Stomach smooth muscle (tissue), 2 donors: ENCODE measurements at regions not wholly inside any gene's neighbourhood (a gene's known extent, or its start where the extent isn't known, plus 50 kb on each side); places are given as distances from the start of the nearest gene placed in this dataset.
A peak's percentile ranks its signal among the peaks of the same experiment; 100 is the strongest.
"Not testable (repeated sequence)": the region's sequence is repeated elsewhere in the genome, so short reads cannot be mapped to it uniquely, and the experiment has no call there.

Experiments
- H3K27ac ChIP-seq: one replicate; pipeline ENCODE4 v1.7.0; 2013; ENCODE audit warnings: mild to moderate bottlenecking, low read length, inconsistent platforms
- H3K27me3 ChIP-seq, 2 donors: one replicate each; pipeline ENCODE4 v1.7.0; 2013; ENCODE audit warnings: low read length in 2 of 2; ENCODE audit not compliant: insufficient read depth in 2 of 2, control insufficient read depth in 1 of 2
- H3K36me3 ChIP-seq, 2 donors: one replicate each; pipeline ENCODE4 v1.7.0; 2013; ENCODE audit warnings: low read length in 2 of 2; ENCODE audit not compliant: control insufficient read depth in 2 of 2, insufficient read depth in 2 of 2
- H3K4me1 ChIP-seq: one replicate; pipeline ENCODE4 v1.7.0; 2013; ENCODE audit warnings: low read length; ENCODE audit not compliant: control insufficient read depth, insufficient read depth
- H3K4me3 ChIP-seq, 2 donors: one replicate each; pipeline ENCODE4 v1.7.0; 2013; ENCODE audit warnings: low read length in 2 of 2
- H3K9ac ChIP-seq, 2 donors: one replicate each; pipeline ENCODE4 v1.7.0; 2013; ENCODE audit warnings: low read length in 2 of 2, mild to moderate bottlenecking in 1 of 2
- H3K9me3 ChIP-seq, 2 donors: one replicate each; pipeline ENCODE4 v1.7.0; 2013; ENCODE audit warnings: low read length in 2 of 2; ENCODE audit not compliant: control insufficient read depth in 2 of 2
- donor health status: healthy.
- donor health status: Pancreatic carcinoma.

DNA sequence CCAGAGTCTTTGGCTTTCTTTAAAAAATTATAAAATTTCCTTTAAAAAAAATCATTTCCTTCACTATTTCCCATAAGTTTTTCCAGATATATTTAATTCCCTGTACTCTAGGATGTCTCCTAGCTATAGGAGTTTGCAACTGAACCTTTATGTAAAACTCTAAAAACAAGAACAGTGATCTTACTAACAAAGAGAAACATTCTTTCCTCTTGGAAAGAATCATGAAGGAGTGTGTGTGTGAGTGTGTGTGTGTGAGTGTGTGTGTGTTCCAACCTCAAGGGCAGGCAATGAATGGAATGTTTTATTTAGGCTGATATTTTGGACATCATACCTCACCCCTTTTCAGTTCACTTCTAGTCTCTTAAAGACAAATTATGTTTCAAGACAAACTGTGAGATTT, 309.2 kb downstream of the CEMIP2 start:
- H3K36me3 ChIP-seq: no peaks in the 10 kb centered on the region
- no peaks in the 10 kb centered on the region for H3K9me3 ChIP-seq
- H3K9ac ChIP-seq: no peak overlapping the region
- no peaks in the 10 kb centered on the region for H3K4me1 ChIP-seq
- H3K27ac ChIP-seq: no peak overlapping the region
- no peak overlapping the region for H3K4me3 ChIP-seq
- H3K27me3 ChIP-seq: no peaks in the 10 kb centered on the region

DNA sequence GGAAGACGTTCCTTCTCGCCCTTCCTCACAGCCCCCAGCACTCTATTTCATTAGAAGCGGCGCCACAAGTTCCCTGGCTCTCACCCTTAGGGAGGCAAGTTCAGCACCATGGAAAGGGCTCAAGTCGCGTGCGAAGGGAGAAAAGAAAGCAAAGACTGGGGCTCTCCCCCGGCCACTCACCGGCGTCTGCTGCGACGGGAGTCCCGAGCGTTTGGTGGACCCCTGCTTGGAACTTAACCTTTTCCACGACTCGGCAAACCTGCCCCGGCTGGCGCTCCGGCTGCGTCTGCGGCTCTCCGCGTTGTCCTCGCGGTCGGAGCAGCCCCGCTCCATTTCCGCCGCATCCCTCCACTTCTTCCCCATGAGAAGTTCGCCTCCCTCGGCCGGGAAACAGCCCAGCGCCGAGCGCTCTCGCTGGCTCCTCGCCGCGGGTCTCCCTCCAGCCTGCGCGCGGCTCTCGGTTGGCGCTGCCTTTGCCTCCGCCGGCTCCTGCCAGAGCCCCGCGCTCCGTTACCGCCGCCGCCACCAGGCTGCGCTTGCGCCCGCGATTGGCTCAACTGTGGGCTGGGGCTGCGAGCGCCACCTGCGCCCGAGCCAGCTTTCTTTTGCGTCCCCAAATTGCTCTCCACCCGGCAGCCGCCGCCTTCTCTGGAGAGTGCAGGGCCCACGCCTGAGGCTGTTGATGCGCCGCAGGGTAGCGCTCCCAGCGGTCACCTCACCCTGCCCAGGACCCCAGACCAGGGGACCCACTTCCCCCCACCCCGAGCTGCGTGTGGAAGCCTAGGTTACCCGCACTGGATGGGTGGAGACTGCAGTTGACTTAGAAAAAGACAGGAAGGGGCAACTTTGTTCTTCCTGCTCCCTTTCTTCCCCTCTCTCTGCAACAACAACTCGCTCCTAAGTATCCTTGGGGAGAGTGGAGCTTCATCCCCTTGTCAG, 321.6 kb downstream of the CEMIP2 start:
- H3K36me3 ChIP-seq: no peaks in the 10 kb centered on the region
- H3K4me3 ChIP-seq: peak overlapping the region; percentile 29 to 67
- H3K27ac ChIP-seq: no peak overlapping the region
- H3K4me1 ChIP-seq: no peaks in the 10 kb centered on the region
- H3K27me3 ChIP-seq: peaks cover 25 to 29% of the 10 kb centered on the region in 2 donors
- H3K9me3 ChIP-seq: no peaks in the 10 kb centered on the region
- no peak overlapping the region for H3K9ac ChIP-seq

DNA sequence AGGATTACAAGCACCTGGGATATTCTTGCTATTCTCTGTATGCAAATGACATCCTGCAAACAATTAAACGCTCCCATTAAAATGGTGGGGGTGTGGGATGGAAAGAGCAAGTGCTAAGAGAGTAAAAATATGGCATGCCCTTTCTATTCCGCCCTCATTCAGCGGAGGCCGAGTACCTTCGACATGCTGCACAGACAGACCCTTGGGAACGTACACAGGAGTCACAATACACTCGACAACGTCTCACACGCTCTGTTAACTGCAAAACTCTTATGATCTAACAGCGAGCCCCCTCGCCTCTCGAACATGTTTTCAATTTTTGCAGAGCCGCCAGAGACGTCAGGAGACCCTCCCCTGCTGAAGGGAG, 322.2 kb downstream of the CEMIP2 start:
- H3K27me3 ChIP-seq: peaks cover 25 to 29% of the 10 kb centered on the region in 2 donors
- no peaks in the 10 kb centered on the region for H3K9me3 ChIP-seq
- peak overlapping the region; percentile 29 to 67 for H3K4me3 ChIP-seq
- no peaks in the 10 kb centered on the region for H3K36me3 ChIP-seq
- H3K27ac ChIP-seq: no peak overlapping the region
- no peaks in the 10 kb centered on the region for H3K4me1 ChIP-seq
- H3K9ac ChIP-seq: no peak overlapping the region

DNA sequence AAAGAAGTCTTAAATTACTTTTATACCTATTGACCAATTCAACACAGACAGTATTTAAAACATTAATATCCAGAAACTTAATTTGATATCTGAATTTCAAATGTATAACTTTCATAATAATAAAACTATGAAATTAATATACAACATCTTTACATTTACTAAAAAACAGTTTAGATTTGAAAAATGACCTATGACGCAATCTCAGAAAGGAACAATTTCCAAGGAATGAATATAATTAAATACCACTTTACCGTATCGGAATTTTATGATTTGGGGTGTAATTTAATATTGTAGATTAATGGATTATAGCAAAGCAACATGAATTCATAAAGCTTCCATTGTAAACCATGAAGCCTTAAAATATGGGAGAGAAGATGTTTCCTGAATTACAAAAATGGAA, 321.5 kb upstream of the TRPM3 start:
- Histone ChIP-seq H3K9ac (no peak overlapping the region), H3K27ac (no peak overlapping the region), H3K36me3 (no peaks in the 10 kb centered on the region), H3K27me3 (peaks cover 20 to 25% of the 10 kb centered on the region in 2 donors), H3K4me1 (no peaks in the 10 kb centered on the region), H3K9me3 (no peaks in the 10 kb centered on the region), H3K4me3 (no peak overlapping the region)

DNA sequence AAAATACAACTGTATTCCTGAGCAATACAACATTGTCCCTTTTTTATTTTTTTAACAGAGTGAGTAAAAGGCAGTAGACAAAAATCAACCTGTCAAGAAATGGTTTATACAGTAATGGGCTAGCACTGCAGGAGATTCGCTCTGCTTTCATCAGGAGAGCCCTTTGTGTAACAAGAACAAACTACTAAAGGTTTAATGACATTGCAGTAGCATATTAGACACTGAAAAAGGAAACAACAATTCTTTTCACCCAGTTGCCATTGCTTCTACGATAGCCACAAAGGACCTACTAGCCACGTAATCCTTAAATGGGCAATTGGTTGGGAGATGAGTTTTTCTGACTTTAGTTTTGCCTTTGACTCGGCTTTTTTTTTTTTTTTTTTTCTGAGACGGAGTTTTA, 319.8 kb upstream of the TRPM3 start:
- peaks cover 6 to 10% of the 10 kb centered on the region in 2 donors for H3K27me3 ChIP-seq

DNA sequence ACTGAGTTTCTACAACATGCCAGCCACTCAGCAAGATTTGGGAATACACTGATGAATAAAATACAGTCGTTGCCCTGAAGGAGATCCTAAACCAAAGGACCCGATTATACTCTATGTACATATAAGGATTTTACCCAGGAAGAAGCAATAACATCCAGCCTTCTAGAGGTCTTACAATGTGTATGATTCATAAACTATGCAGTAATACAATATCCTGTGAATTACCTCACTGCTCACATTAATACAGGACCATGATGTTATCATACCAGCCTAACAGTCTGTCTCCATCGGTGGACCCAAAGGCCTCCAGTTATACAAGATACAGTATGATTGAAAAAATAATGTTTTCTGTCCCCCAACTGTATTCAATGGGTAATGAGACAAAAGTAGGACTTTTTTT, 310.5 kb upstream of the TRPM3 start:
- H3K4me1 ChIP-seq: no peaks in the 10 kb centered on the region
- H3K9ac ChIP-seq: no peak overlapping the region
- no peaks in the 10 kb centered on the region for H3K36me3 ChIP-seq
- H3K4me3 ChIP-seq: no peak overlapping the region
- H3K27ac ChIP-seq: no peak overlapping the region
- no peaks in the 10 kb centered on the region for H3K9me3 ChIP-seq
- no peaks in the 10 kb centered on the region for H3K27me3 ChIP-seq

More for the DNA sequence above, 319.8 kb upstream of the TRPM3 start:
- no peak overlapping the region for H3K4me3 ChIP-seq
- no peak overlapping the region for H3K27ac ChIP-seq
- H3K36me3 ChIP-seq: no peaks in the 10 kb centered on the region
- no peak overlapping the region for H3K9ac ChIP-seq
- no peaks in the 10 kb centered on the region for H3K4me1 ChIP-seq
- no peaks in the 10 kb centered on the region for H3K9me3 ChIP-seq

DNA sequence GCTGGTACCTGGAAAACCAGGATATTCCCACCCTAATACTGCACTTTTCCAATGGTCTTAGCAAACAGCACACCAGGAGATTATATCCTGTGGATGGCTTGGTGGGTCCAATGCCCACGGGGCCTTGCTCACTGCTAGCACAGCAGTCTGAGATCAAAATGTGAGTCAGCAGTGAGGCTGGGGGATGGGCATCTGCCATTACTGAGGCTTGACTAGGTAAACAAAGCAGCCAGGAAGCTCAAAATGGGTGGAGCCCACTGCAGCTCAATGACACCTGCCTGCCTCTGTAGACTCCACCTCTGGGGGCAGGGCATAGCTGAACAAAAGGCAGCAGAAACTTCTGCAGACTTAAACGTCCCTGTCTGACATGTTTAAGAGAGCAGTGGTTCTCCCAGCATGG, 285.9 kb upstream of the TRPM3 start:
- H3K9ac ChIP-seq, H3K4me3 ChIP-seq, H3K27me3 ChIP-seq, H3K4me1 ChIP-seq, H3K27ac ChIP-seq, H3K9me3 ChIP-seq, H3K36me3 ChIP-seq: not testable (repeated sequence)

DNA sequence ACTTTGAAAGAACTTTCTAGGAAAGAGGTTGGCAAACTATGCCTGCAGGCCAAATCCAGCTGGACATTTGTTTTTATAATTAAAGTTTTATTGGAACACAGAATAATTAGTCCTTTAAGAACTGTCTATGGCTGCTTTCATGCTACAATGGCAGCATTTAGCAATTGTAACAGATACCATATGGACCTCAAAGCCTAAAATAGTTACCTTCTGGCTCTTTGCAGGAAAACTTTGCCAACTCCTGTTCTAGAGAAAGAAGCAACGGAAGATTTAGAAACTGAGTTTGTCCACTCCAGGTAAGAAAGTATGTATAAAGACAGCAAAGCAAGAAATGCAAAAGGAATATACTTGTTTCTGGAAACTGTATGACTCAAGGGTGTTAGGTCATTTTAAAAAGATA, 281.7 kb upstream of the TRPM3 start:
- H3K27me3 ChIP-seq: no peaks in the 10 kb centered on the region
- no peak overlapping the region for H3K27ac ChIP-seq
- no peak overlapping the region for H3K9ac ChIP-seq
- no peak overlapping the region for H3K4me3 ChIP-seq
- H3K36me3 ChIP-seq: no peaks in the 10 kb centered on the region
- peaks cover 0 to 2% of the 10 kb centered on the region in 2 donors for H3K9me3 ChIP-seq
- H3K4me1 ChIP-seq: no peaks in the 10 kb centered on the region

DNA sequence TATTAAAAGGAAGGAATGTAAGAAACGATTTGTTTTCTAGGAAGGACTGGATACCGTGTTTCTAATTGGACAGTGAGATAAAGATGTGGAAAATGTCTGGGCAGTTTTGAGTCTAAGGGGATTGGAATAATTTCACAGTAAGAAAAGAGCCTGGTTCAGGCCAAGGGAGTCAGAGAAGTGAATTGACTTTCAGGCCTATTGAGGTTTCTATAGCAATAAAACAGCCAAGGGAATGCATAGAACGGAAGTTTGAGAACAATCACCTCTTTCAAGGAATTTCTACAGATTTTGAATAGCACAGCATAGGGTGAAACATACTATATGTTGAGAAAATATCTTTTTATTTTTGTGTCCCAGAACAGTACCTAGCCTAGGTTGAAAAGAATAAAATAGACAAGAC, 271.6 kb upstream of the TRPM3 start:
- no peaks in the 10 kb centered on the region for H3K36me3 ChIP-seq
- H3K27ac ChIP-seq: no peak overlapping the region
- no peaks in the 10 kb centered on the region for H3K9me3 ChIP-seq
- no peak overlapping the region for H3K4me3 ChIP-seq
- no peaks in the 10 kb centered on the region for H3K4me1 ChIP-seq
- no peaks in the 10 kb centered on the region for H3K27me3 ChIP-seq
- no peak overlapping the region for H3K9ac ChIP-seq

DNA sequence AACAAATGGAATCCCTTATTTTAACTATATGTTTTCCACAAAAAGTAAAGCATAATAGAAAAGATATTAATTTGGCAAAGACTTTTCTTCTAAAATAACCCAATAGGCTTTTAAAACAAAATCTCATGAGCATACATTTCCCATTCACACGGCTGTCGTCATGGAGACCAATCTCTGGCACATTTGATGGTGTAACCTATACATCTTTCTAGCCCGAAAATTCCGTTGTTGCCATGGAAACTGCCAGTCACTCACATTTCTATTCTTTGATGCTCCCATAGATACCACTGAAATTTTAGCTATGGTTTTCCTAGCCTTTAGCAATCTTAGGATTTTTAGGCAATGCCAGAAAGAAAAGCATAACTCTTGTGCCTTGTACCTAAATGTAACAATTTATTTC, 262.9 kb upstream of the TRPM3 start:
- H3K9ac ChIP-seq: no peak overlapping the region
- no peaks in the 10 kb centered on the region for H3K9me3 ChIP-seq
- H3K4me3 ChIP-seq: no peak overlapping the region
- no peak overlapping the region for H3K27ac ChIP-seq
- no peaks in the 10 kb centered on the region for H3K27me3 ChIP-seq
- no peaks in the 10 kb centered on the region for H3K4me1 ChIP-seq
- no peaks in the 10 kb centered on the region for H3K36me3 ChIP-seq

DNA sequence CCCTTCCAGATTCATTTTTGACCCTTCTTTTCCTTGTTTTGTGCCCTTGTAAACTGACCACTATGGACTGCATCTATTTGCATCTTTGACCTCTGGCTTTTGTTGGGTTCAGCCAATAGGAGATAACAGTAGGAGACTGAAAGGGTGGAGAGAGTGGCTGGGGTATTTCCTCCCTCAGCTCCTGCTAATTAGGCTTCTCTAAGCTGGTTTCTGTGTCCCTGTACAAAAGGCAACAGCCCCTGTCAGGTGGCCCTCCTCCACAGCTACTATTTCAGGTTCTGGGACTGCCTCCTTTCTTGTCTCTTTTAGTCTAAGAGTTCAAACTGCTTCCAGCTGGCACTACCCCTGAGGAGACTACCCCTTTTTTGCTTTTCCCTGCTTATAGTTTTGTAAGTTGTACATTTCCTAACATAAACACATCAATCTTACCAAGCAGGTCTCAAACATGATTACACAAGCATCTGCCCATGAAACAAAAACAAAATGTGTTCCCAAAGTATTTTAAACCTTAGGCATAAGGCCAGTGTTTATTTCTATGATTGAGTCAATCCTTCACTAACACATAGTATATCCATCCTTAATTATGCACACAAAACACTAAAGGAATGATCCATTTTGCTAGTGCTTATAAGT, 262.0 kb upstream of the TRPM3 start:
- H3K4me3 ChIP-seq: no peak overlapping the region

More for the DNA sequence above, 262.0 kb upstream of the TRPM3 start:
- H3K9me3 ChIP-seq: no peaks in the 10 kb centered on the region
- H3K27me3 ChIP-seq: no peaks in the 10 kb centered on the region
- no peaks in the 10 kb centered on the region for H3K36me3 ChIP-seq
- no peak overlapping the region for H3K27ac ChIP-seq
- H3K4me1 ChIP-seq: no peaks in the 10 kb centered on the region
- H3K9ac ChIP-seq: no peak overlapping the region
